K562 (cell line): ENCODE measurements at regions not wholly inside any gene's neighbourhood (a gene's known extent, or its start where the extent isn't known, plus 50 kb on each side); places are given as distances from the start of the nearest gene placed in this dataset.

Experiments
- ATAC-seq: fragments of 200-7000 bp; cut with Tn5 transposase; 3 replicates; pipeline ENCODE4 v1.9.1; 2020; ENCODE audit warnings: moderate library complexity
- BruUV-seq: library from RNA; stranded (reverse); fragments of 400-500 nt; replicated peaks from 2 replicates; lab custom pipeline; 2021; lab: Mats Ljungman, UMichigan
- CTCF ChIA-PET: fragments of 300-600 bp; formaldehyde crosslinking; extraction: SDS; loops from one replicate; lab custom pipeline; 2021; ENCODE audit warnings: low intra/inter-chr PET ratio; lab: Yijun Ruan, JAX
- POLR2A ChIA-PET: fragments of 300-600, 350-650 bp; sonication (Branson Sonifier 250); formaldehyde crosslinking; extraction: SDS; loops from one replicate; lab custom pipeline; 2021; ENCODE audit warnings: antibody characterized with exemption, inconsistent platforms; lab: Yijun Ruan, JAX
- DNase-seq, 4 experiments: peaks; one replicate each; pipeline versions ENCODE4 v3.0.0 to v3.0.0-alpha.2; 2011 to 2018; ENCODE audit warnings: low spot score in 3 of 4, mixed read lengths in 3 of 4; ENCODE audit errors: extremely low read depth in 1 of 4
- FAIRE-seq: peaks from 2 replicates; lab custom pipeline; 2011; peaks lifted over from hg19 to GRCh38; lab: Jason Lieb, UNC
- H2AFZ ChIP-seq: 2 replicates; pipeline ENCODE4 v1.6.0; 2011; ENCODE audit warnings: low read depth, low read length, control low read depth, inconsistent platforms
- H3K27ac ChIP-seq: fragments of 200-600 bp; 3 replicates; pipeline ENCODE4 v1.8.0; 2011; ENCODE audit warnings: low read depth, mild to moderate bottlenecking, control low read depth, inconsistent platforms, low read length, moderate library complexity, mixed read lengths; ENCODE audit errors: extremely low read depth
- H3K27me3 ChIP-seq, 2 experiments: fragments of 300-600 bp in 1 of 2; 2 replicates in 1 of 2; 3 replicates in 1 of 2; pipeline versions ENCODE4 v1.6.0 to v1.8.0; 2011; ENCODE audit warnings: inconsistent platforms in 2 of 2, low read length in 2 of 2, mild to moderate bottlenecking in 1 of 2, mixed read lengths in 1 of 2, moderate library complexity in 1 of 2; ENCODE audit not compliant: control insufficient read depth in 2 of 2, insufficient read depth in 2 of 2
- H3K36me3 ChIP-seq: fragments of 300-600 bp; 3 replicates; pipeline ENCODE4 v1.8.0; 2011; ENCODE audit warnings: mild to moderate bottlenecking, low read length, inconsistent platforms; ENCODE audit not compliant: control insufficient read depth, insufficient read depth
- H3K4me1 ChIP-seq, 2 experiments: fragments of 200-600 bp in 1 of 2; replicated peaks in 1 of 2; 2 replicates in 1 of 2; 3 replicates in 1 of 2; pipeline versions ENCODE4 v1.5.1 to v1.8.0; 2011; ENCODE audit warnings: inconsistent platforms in 2 of 2, low read length in 2 of 2, mild to moderate bottlenecking in 1 of 2, mixed read lengths in 1 of 2, moderate library complexity in 1 of 2; ENCODE audit not compliant: control insufficient read depth in 2 of 2, insufficient read depth in 2 of 2
- H3K4me2 ChIP-seq: 2 replicates; pipeline ENCODE4 v1.6.1; 2011; ENCODE audit warnings: low read length, control low read depth, inconsistent platforms, mixed read lengths; ENCODE audit not compliant: insufficient read depth
- H3K4me3 ChIP-seq: fragments of 200-600 bp; sonication (generic), shearing (Covaris generic); 2 replicates; pipeline ENCODE4 v1.5.1; 2016; ENCODE audit warnings: control low read depth, inconsistent platforms
- H3K79me2 ChIP-seq: fragments of 200-600 bp; 3 replicates; pipeline ENCODE4 v1.8.0; 2011; ENCODE audit warnings: low read length, inconsistent platforms; ENCODE audit not compliant: control insufficient read depth, insufficient read depth
- H3K9ac ChIP-seq, 2 experiments: 2 replicates each; pipeline versions ENCODE4 v1.6.0 to v1.6.1; 2011; ENCODE audit warnings: low read depth in 2 of 2, low read length in 2 of 2, control low read depth in 1 of 2, inconsistent platforms in 1 of 2, mild to moderate bottlenecking in 1 of 2, mixed read lengths in 1 of 2; ENCODE audit not compliant: insufficient read depth in 1 of 2
- H3K9me1 ChIP-seq: one replicate; pipeline ENCODE4 v1.6.0; 2011; ENCODE audit warnings: inconsistent platforms, mild to moderate bottlenecking, low read length, moderate library complexity; ENCODE audit not compliant: control insufficient read depth, insufficient read depth
- H3K9me3 ChIP-seq: replicated peaks from 2 replicates; pipeline ENCODE4 v1.5.1; 2011; ENCODE audit warnings: low read depth, low read length, inconsistent platforms; ENCODE audit not compliant: control insufficient read depth, insufficient read depth
- H4K20me1 ChIP-seq: replicated peaks from 2 replicates; pipeline ENCODE4 v1.6.1; 2011; ENCODE audit warnings: low read length, inconsistent platforms, mixed read lengths; ENCODE audit not compliant: control insufficient read depth, insufficient read depth
- CEBPZ ChIP-seq: fragments of 150-350 bp; IDR thresholded peaks from 2 replicates; pipeline ENCODE4 v1.6.1; 2014; ENCODE audit warnings: low read depth, mild to moderate bottlenecking, low read length, borderline replicate concordance
- CREB5 ChIP-seq: fragments of 250-450 bp; sonication (Bioruptor Pico); IDR thresholded peaks from 2 replicates; pipeline ENCODE4 v1.5.0; 2020; ENCODE audit warnings: mild to moderate bottlenecking
- DDX20 ChIP-seq: fragments of 450-650 bp; IDR thresholded peaks from 2 replicates; pipeline ENCODE4 v1.6.1; 2016; ENCODE audit warnings: missing genetic modification characterization, low read depth, mild to moderate bottlenecking, missing compliant biosample characterization, moderate library complexity
- DIDO1 ChIP-seq: fragments of 450-650 bp; IDR thresholded peaks from 2 replicates; pipeline ENCODE4 v1.6.1; 2016; ENCODE audit warnings: low read depth, missing biosample characterization, missing genetic modification characterization
- ELK3 ChIP-seq: fragments of 450-650 bp; formaldehyde crosslinking; IDR thresholded peaks from 2 replicates; pipeline ENCODE4 v1.4.0; 2020; ENCODE audit warnings: mild to moderate bottlenecking
- EWSR1 ChIP-seq: fragments of 450-650 bp; IDR thresholded peaks from 2 replicates; pipeline ENCODE4 v1.6.1; 2018; ENCODE audit warnings: borderline replicate concordance, mild to moderate bottlenecking, low read depth, moderate library complexity; ENCODE audit not compliant: partially characterized antibody
- ILK ChIP-seq: fragments of 450-650 bp; IDR thresholded peaks from 2 replicates; pipeline ENCODE4 v1.6.1; 2016; ENCODE audit warnings: missing genetic modification characterization, low read depth, mild to moderate bottlenecking, missing compliant biosample characterization, moderate library complexity, borderline replicate concordance
- KAT8 ChIP-seq: fragments of 450-650 bp; IDR thresholded peaks from 2 replicates; pipeline ENCODE4 v1.6.1; 2016; ENCODE audit warnings: low read depth, mild to moderate bottlenecking
- MTA3 ChIP-seq: fragments of 450-650 bp; formaldehyde crosslinking; IDR thresholded peaks from 2 replicates; pipeline ENCODE4 v1.6.1; 2017; ENCODE audit warnings: mild to moderate bottlenecking, borderline replicate concordance
- NBN ChIP-seq: fragments of 450-650 bp; IDR thresholded peaks from 2 replicates; pipeline ENCODE4 v1.6.1; 2016; ENCODE audit warnings: low read depth, mild to moderate bottlenecking
- NFIC ChIP-seq: fragments of 450-650 bp; IDR thresholded peaks from 2 replicates; pipeline ENCODE4 v1.6.1; 2017; ENCODE audit warnings: mild to moderate bottlenecking, inconsistent platforms
- SMAD4 ChIP-seq: fragments of 250-450 bp; sonication (Bioruptor Pico); conservative IDR thresholded peaks from 2 replicates; pipeline ENCODE4 v1.8.0; 2021; ENCODE audit warnings: inconsistent platforms, mild to moderate bottlenecking, moderate library complexity
- ZBTB26 ChIP-seq: fragments of 450-650 bp; formaldehyde crosslinking; IDR thresholded peaks from 2 replicates; pipeline ENCODE4 v1.4.0; 2022; ENCODE audit warnings: missing genetic modification characterization
- ZNF324 ChIP-seq: fragments of 250-450 bp; sonication (Bioruptor Pico); IDR thresholded peaks from 2 replicates; pipeline ENCODE4 v1.4.0; 2020; ENCODE audit warnings: mild to moderate bottlenecking
- ZNF561 ChIP-seq: fragments of 450-650 bp; formaldehyde crosslinking; conservative IDR thresholded peaks from 2 replicates; pipeline ENCODE4 v1.4.0; 2020; ENCODE audit warnings: mild to moderate bottlenecking, moderate library complexity
- ZNF584 ChIP-seq: fragments of 200-800 bp; sonication (Bioruptor generic); IDR thresholded peaks from 2 replicates; pipeline ENCODE4 v1.6.1; 2016; ENCODE audit warnings: low read depth, mild to moderate bottlenecking, missing genetic modification characterization, missing compliant biosample characterization
- ZNF696 ChIP-seq: fragments of 250-450 bp; sonication (Bioruptor Pico); conservative IDR thresholded peaks from 2 replicates; pipeline ENCODE4 v1.4.0; 2020; ENCODE audit warnings: mild to moderate bottlenecking, moderate library complexity
- ZNF75A ChIP-seq: fragments of 450-650 bp; formaldehyde crosslinking; IDR thresholded peaks from 2 replicates; pipeline ENCODE4 v1.4.0; 2020; ENCODE audit warnings: mild to moderate bottlenecking
- WGBS: fragments of 100-300 bp; shearing (Covaris generic); methylation state at CpG from one replicate; pipeline ENCODE4 v1.1.6; 2016; ENCODE audit warnings: low coverage, mixed read lengths; ENCODE audit not compliant: insufficient coverage; ENCODE audit errors: missing lambda C conversion rate; 5-methylcytosine and 5-hydroxymethylcytosine counted together
- in situ Hi-C: fragments of 300-500 bp; cut with MboI; formaldehyde crosslinking; loops from 4 replicates; pipeline ENCODE4 v1.15.0; 2018; ENCODE audit warnings: inconsistent platforms, mixed read lengths
- intact Hi-C: fragments of 100-400 bp; cut with micrococcal nuclease; formaldehyde crosslinking; loops from 2 replicates; pipeline ENCODE4 v1.14.2; 2022

- intact Hi-C loops (no loop called here), in situ Hi-C loops (no loop called here)
- H3K4me1 ChIP-seq: no peaks in the 10 kb centered on the region
- no peaks in the 10 kb centered on the region; the same call in 1 of the 2 replicates for H3K9me3 ChIP-seq
- H3K9ac ChIP-seq: no peak overlapping the region
- FAIRE-seq (no peak), ATAC-seq (no peak), DNase-seq (no peak)
- POLR2A ChIA-PET: no interaction called here
- 1% methylated on average over 6 of the region's 6 CpGs for WGBS
- no peak overlapping the region for H2AFZ ChIP-seq
- H3K27me3 ChIP-seq: no peaks in the 10 kb centered on the region
- CTCF ChIA-PET: no interaction called here
- no peaks in the 10 kb centered on the region for H4K20me1 ChIP-seq
- H3K4me3 ChIP-seq: no peak overlapping the region
- no TSS peak for BruUV-seq
- no peaks in the 10 kb centered on the region for H3K9me1 ChIP-seq
- no peaks in the 10 kb centered on the region for H3K79me2 ChIP-seq
- no peak for TF ChIP-seq ZNF561 (CRISPR knock-in tag)
- TF ChIP-seq DDX20: no peak
- TF ChIP-seq KAT8: no peak
- no peak for TF ChIP-seq MTA3
- no peak for TF ChIP-seq NBN
- TF ChIP-seq DIDO1: no peak
- no peak for TF ChIP-seq ELK3
- TF ChIP-seq SMAD4 (CRISPR knock-in tag): no peak
- no peak for TF ChIP-seq ZNF584
- no peak for TF ChIP-seq NFIC
- TF ChIP-seq ZNF75A (CRISPR knock-in tag): no peak
- no peak for TF ChIP-seq ZBTB26 (CRISPR knock-in tag)
- no peak for TF ChIP-seq CREB5 (CRISPR knock-in tag)
- no peak for TF ChIP-seq CEBPZ
- TF ChIP-seq EWSR1: no peak
- TF ChIP-seq ZNF324 (CRISPR knock-in tag): no peak
- no peak for TF ChIP-seq ILK (tag)
- TF ChIP-seq ZNF696 (CRISPR knock-in tag): no peak
- H3K27ac ChIP-seq: no peak overlapping the region
- no peaks in the 10 kb centered on the region for H3K36me3 ChIP-seq
- no peak overlapping the region for H3K4me2 ChIP-seq
Observed at GRCh38 chr20:55567826-55568225, 437.5 kb downstream of the CBLN4 start.
